ENCODE measurements at regions not wholly inside any gene's neighbourhood (a gene's known extent, or its start where the extent isn't known, plus 50 kb on each side); places are given as distances from the start of the nearest gene placed in this dataset.
A peak's percentile ranks its signal among the peaks of the same experiment; 100 is the strongest.
"Not testable (repeated sequence)": the region's sequence is repeated elsewhere in the genome, so short reads cannot be mapped to it uniquely, and the experiment has no call there.

DNA sequence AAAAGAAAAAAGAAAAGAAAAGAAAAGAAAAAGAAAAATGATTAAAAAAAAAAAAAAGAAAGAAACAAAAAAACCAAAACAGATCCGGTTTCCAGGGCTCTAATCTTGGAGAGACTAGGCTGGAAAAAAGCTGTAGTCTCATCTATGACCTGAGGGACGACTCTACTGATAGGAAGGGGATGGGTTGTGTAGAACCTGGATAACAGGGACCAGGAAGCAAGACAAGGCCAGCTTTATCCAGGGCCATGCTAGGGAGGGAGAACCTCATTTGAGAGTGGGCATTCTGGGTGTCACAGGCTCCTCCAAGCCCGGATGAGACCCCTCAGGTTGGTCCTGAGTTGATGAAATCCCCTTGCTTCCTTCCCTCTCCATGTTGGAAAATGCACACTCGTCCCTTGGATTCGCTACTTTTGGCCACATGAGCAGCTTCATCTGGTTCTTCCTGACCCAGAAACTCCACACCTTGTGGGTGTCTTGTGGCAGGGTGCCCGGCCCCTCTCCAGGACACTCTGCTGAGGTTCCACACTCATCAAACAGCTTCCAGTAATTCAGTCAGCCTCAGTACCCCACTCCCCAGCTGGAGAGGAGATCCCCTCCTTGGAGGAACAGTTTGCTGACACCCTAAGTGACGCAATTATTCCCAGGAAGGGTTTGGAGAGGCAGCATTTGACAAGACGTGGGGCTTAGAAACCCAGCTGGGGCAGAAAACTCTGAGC lies 71.1 kb upstream of the LHFPL2 start:
- Mint-ChIP-seq H3K36me3 (ENCODE audit: low read depth) (no peaks in the 10 kb centered on the region), H3K27ac (no peak overlapping the region), H3K9me3 (no peaks in the 10 kb centered on the region), H3K4me1 (peaks cover 47% of the 10 kb centered on the region), H3K27me3 (no peaks in the 10 kb centered on the region), H3K4me3 (no peak overlapping the region)
- TF ChIP-seq, protein P1, sequence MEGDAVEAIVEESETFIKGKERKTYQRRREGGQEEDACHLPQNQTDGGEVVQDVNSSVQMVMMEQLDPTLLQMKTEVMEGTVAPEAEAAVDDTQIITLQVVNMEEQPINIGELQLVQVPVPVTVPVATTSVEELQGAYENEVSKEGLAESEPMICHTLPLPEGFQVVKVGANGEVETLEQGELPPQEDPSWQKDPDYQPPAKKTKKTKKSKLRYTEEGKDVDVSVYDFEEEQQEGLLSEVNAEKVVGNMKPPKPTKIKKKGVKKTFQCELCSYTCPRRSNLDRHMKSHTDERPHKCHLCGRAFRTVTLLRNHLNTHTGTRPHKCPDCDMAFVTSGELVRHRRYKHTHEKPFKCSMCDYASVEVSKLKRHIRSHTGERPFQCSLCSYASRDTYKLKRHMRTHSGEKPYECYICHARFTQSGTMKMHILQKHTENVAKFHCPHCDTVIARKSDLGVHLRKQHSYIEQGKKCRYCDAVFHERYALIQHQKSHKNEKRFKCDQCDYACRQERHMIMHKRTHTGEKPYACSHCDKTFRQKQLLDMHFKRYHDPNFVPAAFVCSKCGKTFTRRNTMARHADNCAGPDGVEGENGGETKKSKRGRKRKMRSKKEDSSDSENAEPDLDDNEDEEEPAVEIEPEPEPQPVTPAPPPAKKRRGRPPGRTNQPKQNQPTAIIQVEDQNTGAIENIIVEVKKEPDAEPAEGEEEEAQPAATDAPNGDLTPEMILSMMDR (IDR thresholded peaks at IDR 0.05), result no peak
- CTCF ChIA-PET, result no interaction called here
- DNase-seq, result no peak
- POLR2A ChIA-PET, result interaction anchor here (0.6 to 0.7 kb wide), 2 partner anchors 72 to 186 kb away, joined by 8 read pairs; no protein-coding TSS in a partner anchor
- intact Hi-C loops (cut with micrococcal nuclease), result no loop called here
- no peak for ATAC-seq (ENCODE audit: low read depth)

DNA sequence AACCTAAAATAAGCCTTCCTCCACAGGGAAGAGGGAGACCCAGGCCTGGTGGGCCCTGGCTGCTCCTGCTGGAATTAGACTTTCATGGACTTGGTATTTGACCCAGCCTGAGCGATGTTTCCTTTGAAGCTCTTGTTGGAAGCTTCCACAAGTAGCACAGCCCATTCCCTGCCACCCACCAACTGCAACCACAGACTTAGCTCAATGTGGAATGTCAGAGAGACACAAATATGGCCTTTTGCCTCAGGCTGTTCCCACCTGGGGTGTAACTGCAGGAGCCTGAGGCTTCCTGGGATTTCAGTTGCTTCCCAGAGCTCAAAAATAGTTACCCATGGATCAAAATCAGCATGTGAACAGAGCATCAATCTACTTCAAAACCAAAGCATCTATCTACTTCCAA lies 70.3 kb upstream of the LHFPL2 start:
- intact Hi-C loops (cut with micrococcal nuclease), result no loop called here
- Mint-ChIP-seq H3K36me3 (ENCODE audit: low read depth) (no peaks in the 10 kb centered on the region), H3K4me3 (no peak overlapping the region), H3K4me1 (peaks cover 42% of the 10 kb centered on the region), H3K9me3 (no peaks in the 10 kb centered on the region), H3K27me3 (no peaks in the 10 kb centered on the region), H3K27ac (peak overlapping the region; percentile 53)
- DNase-seq (no peak), ATAC-seq (ENCODE audit: low read depth) (no peak)
- POLR2A ChIA-PET, result no interaction called here
- TF ChIP-seq, protein P1 (IDR thresholded peaks at IDR 0.05), result no peak
- CTCF ChIA-PET, result no interaction called here

DNA sequence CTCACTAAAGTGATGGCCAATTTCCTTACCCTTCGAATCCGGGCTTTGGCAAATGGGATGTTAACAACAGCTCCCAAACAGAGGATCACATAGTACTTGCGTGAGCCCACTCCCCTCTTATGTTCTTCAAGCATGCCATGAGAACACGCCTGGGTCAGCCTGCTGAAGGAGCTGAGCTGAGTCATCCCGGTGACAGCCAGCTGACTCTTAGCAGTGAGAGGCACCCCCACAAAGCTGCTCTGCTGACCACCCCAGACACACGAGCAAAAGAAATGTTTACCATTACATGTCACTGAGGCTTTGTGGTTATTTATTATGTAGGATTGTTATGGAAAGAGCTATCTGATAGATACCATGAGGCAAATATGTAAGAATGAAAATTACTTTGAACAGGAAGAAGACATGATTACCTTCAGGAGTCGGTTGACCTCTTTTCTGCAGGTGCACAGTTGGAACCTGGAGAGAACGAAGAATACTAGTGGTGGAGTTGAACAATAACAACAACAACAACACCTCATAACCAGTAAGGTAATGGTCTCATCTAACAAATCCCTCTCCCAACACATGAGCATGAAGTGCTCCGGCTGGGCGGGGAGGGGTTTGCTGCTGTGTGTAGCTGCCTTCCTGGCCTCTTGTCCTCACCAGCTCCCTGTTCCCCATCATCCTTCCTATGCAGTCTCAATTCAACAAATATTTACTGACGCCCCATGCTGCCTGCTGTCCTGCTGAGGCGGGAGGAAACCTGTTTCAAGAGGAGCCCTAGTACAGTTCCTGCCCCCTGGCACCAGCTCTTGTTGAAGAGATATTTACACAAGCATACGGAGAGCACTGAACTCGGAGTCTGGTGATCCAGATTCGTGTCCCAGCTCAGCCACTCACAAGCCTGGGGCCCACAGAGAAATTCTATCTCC lies 69.4 kb upstream of the LHFPL2 start:
- no peaks in the 10 kb centered on the region for H3K9me3 Mint-ChIP-seq
- CTCF ChIA-PET, result no interaction called here
- intact Hi-C loops (cut with micrococcal nuclease), result no loop called here
- no peaks in the 10 kb centered on the region for H3K36me3 Mint-ChIP-seq (ENCODE audit: low read depth)
- TF ChIP-seq, protein P1 (IDR thresholded peaks at IDR 0.05), result no peak
- no peaks in the 10 kb centered on the region for H3K27me3 Mint-ChIP-seq
- H3K4me3 Mint-ChIP-seq, result no peak overlapping the region
- H3K27ac Mint-ChIP-seq, result peak overlapping the region; percentile 21
- peaks cover 35% of the 10 kb centered on the region for H3K4me1 Mint-ChIP-seq
- DNase-seq (no peak), ATAC-seq (ENCODE audit: low read depth) (no peak)
- POLR2A ChIA-PET, result no interaction called here

GRCh38 chr5:78716206-78716605 lies 67.6 kb upstream of the LHFPL2 start:
- intact Hi-C loops (cut with micrococcal nuclease), result no loop called here
- DNase-seq (no peak), ATAC-seq (ENCODE audit: low read depth) (no peak)
- Mint-ChIP-seq H3K27ac (peak overlapping the region; percentile 13), H3K36me3 (ENCODE audit: low read depth) (no peaks in the 10 kb centered on the region), H3K9me3 (no peaks in the 10 kb centered on the region), H3K27me3 (no peaks in the 10 kb centered on the region), H3K4me1 (peaks cover 18% of the 10 kb centered on the region), H3K4me3 (no peak overlapping the region)
- POLR2A ChIA-PET, result no interaction called here
- TF ChIP-seq, protein P1 (IDR thresholded peaks at IDR 0.05), result no peak
- CTCF ChIA-PET, result no interaction called here

DNA sequence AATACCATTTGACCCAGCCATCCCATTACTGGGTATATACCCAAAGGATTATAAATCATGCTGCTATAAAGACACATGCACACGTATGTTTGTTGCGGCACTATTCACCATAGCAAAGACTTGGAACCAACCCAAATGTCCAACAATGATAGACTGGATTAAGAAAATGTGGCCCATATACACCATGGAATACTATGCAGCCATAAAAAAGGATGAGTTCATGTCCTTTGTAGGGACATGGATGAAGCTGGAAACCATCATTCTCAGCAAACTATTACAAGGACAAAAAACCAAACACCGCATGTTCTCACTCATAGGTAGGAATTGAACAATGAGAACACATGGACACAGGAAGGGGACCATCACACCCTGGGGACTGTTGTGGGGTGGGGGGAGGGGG lies 66.8 kb upstream of the LHFPL2 start:
- peaks cover 11% of the 10 kb centered on the region for H3K4me1 Mint-ChIP-seq
- CTCF ChIA-PET; POLR2A ChIA-PET; H3K4me3 Mint-ChIP-seq; H3K27me3 Mint-ChIP-seq; ATAC-seq (ENCODE audit: low read depth); DNase-seq; intact Hi-C loops (cut with micrococcal nuclease); H3K27ac Mint-ChIP-seq; H3K9me3 Mint-ChIP-seq; H3K36me3 Mint-ChIP-seq (ENCODE audit: low read depth): not testable (repeated sequence)

DNA sequence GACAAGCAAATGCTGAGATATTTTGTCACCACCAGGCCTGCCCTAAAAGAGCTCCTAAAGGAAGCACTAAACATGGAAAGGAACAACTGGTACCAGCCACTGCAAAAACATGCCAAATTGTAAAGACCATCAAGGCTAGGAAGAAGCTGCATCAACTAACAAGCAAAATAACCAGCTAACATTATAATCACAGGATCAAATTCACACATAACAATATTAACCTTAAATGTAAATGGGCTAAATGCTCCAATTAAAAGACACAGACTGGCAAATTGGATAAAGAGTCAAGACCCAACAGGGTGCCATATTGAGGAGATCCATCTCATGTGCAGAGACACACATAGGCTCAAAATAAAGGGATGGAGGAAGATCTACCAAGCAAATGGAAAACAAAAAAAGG lies 63.1 kb upstream of the LHFPL2 start:
- POLR2A ChIA-PET; CTCF ChIA-PET; H3K4me1 Mint-ChIP-seq; H3K9me3 Mint-ChIP-seq; H3K27ac Mint-ChIP-seq; DNase-seq; H3K27me3 Mint-ChIP-seq; H3K4me3 Mint-ChIP-seq; H3K36me3 Mint-ChIP-seq (ENCODE audit: low read depth); ATAC-seq (ENCODE audit: low read depth); intact Hi-C loops (cut with micrococcal nuclease): not testable (repeated sequence)

DNA sequence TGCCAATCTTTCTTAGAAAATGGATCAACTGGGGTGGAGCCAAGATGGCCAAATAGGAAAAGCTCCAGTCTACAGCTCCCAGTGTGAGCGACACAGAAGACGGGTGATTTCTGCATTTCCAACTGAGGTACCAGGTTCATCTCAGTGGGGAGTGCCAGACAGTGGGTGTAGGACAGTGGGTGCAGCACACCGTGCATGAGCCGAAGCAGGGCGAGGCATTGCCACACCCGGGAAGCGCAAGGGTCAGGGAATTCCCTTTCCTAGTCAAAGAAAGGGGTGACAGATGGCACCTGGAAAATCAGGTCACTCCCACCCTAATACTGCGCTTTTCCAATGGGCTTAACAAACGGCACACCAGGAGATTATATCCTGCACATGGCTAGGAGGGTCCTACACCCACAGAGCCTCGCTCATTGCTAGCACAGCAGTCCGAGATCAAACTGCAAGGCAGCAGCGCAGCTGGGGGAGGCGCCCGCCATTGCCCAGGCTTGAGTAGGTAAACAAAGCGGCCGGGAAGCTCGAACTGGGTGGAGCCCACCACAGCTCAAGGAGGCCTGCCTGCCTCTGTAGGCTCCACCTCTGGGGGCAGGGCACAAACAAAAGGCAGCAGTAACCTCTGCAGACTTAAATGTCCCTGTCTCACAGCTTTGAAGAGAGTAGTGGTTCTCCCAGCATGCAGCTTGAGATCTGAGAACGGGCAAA lies 61.3 kb upstream of the LHFPL2 start:
- H3K27me3 Mint-ChIP-seq, POLR2A ChIA-PET, H3K4me1 Mint-ChIP-seq: not testable (repeated sequence)

More for the DNA sequence above, 61.3 kb upstream of the LHFPL2 start:
- ATAC-seq (ENCODE audit: low read depth); H3K4me3 Mint-ChIP-seq; H3K27ac Mint-ChIP-seq; CTCF ChIA-PET; H3K9me3 Mint-ChIP-seq; H3K36me3 Mint-ChIP-seq (ENCODE audit: low read depth); intact Hi-C loops (cut with micrococcal nuclease); DNase-seq: not testable (repeated sequence)
